Mucosa of descending colon (tissue), 3 donors: ENCODE measurements at regions not wholly inside any gene's neighbourhood (a gene's known extent, or its start where the extent isn't known, plus 50 kb on each side); places are given as distances from the start of the nearest gene placed in this dataset.
"Not testable (repeated sequence)": the region's sequence is repeated elsewhere in the genome, so short reads cannot be mapped to it uniquely, and the experiment has no call there.

Experiments
- ATAC-seq: fragments of 200-7000 bp; cut with Tn5 transposase; one replicate; pipeline ENCODE4 v1.9.1; 2020; ENCODE audit warnings: mild to moderate bottlenecking, moderate library complexity
- DNase-seq, 3 donors: peaks; one replicate each; pipeline ENCODE4 v3.0.0-alpha.2; 2020
- H3K36me3 ChIP-seq: fragments of 200-600 bp; one replicate; pipeline ENCODE4 v1.8.0; 2021; ENCODE audit warnings: low read depth, mild to moderate bottlenecking
- H3K4me1 ChIP-seq: fragments of 200-600 bp; one replicate; pipeline ENCODE4 v1.8.0; 2021; ENCODE audit warnings: low read depth, mild to moderate bottlenecking
- H3K4me3 ChIP-seq: fragments of 200-600 bp; one replicate; pipeline ENCODE4 v1.8.0; 2021; ENCODE audit warnings: mild to moderate bottlenecking
- H3K9me3 ChIP-seq: fragments of 200-600 bp; one replicate; pipeline ENCODE4 v1.8.0; 2021; ENCODE audit warnings: mild to moderate bottlenecking
- intact Hi-C, 2 donors: fragments of 100-400 bp; cut with DNase I in 1 of 2; cut with micrococcal nuclease in 1 of 2; formaldehyde crosslinking; loops; one replicate each; pipeline versions ENCODE4 v1.11.0 to v1.11.1; 2022; cut with DNase I, micrococcal nuclease
- TF ChIP-seq, protein P1 (sequence below): fragments of 200-600 bp; IDR thresholded peaks from one replicate; pipeline ENCODE4 v1.8.0; 2022; ENCODE audit warnings: antibody characterized with exemption, mild to moderate bottlenecking
- donor health status: DM: no; HTN: no; CAD: no; lungs with moderate emphysema.
- donor health status: DM: no; HTN: no; CAD: no.
- donor health status: DM: no; HTN: yes; CAD: no.

GRCh38 chr5:52077941-52078815, 694.9 kb downstream of the ISL1 start:
- no peak for ATAC-seq
- Histone ChIP-seq H3K4me3 (no peak overlapping the region), H3K9me3 (no peaks in the 10 kb centered on the region), H3K4me1 (no peaks in the 10 kb centered on the region), H3K36me3 (no peaks in the 10 kb centered on the region)
- TF ChIP-seq, protein P1, sequence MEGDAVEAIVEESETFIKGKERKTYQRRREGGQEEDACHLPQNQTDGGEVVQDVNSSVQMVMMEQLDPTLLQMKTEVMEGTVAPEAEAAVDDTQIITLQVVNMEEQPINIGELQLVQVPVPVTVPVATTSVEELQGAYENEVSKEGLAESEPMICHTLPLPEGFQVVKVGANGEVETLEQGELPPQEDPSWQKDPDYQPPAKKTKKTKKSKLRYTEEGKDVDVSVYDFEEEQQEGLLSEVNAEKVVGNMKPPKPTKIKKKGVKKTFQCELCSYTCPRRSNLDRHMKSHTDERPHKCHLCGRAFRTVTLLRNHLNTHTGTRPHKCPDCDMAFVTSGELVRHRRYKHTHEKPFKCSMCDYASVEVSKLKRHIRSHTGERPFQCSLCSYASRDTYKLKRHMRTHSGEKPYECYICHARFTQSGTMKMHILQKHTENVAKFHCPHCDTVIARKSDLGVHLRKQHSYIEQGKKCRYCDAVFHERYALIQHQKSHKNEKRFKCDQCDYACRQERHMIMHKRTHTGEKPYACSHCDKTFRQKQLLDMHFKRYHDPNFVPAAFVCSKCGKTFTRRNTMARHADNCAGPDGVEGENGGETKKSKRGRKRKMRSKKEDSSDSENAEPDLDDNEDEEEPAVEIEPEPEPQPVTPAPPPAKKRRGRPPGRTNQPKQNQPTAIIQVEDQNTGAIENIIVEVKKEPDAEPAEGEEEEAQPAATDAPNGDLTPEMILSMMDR = no peak
- intact Hi-C loops = no loop called here
- DNase-seq = no peak

- ATAC-seq, H3K36me3 ChIP-seq, intact Hi-C loops, H3K4me3 ChIP-seq, H3K4me1 ChIP-seq, DNase-seq, H3K9me3 ChIP-seq: not testable (repeated sequence)
Measured at GRCh38 chr5:52102311-52102710, 685.4 kb upstream of the ITGA1 start.

GRCh38 chr5:52107210-52107905, 680.4 kb upstream of the ITGA1 start:
- TF ChIP-seq, protein P1 = no peak
- DNase-seq (no peak), ATAC-seq (no peak)
- Histone ChIP-seq H3K4me1 (no peaks in the 10 kb centered on the region), H3K36me3 (no peaks in the 10 kb centered on the region), H3K9me3 (no peaks in the 10 kb centered on the region), H3K4me3 (no peak overlapping the region)
- intact Hi-C loops = no loop called here

- H3K4me3 ChIP-seq = no peak overlapping the region
- no peaks in the 10 kb centered on the region for H3K4me1 ChIP-seq
- DNase-seq (no peak), ATAC-seq (no peak)
- H3K36me3 ChIP-seq = no peaks in the 10 kb centered on the region
- TF ChIP-seq, protein P1 = no peak
- intact Hi-C loops = no loop called here
- no peaks in the 10 kb centered on the region for H3K9me3 ChIP-seq
Measured at GRCh38 chr5:52119768-52120167, 667.9 kb upstream of the ITGA1 start.

DNA sequence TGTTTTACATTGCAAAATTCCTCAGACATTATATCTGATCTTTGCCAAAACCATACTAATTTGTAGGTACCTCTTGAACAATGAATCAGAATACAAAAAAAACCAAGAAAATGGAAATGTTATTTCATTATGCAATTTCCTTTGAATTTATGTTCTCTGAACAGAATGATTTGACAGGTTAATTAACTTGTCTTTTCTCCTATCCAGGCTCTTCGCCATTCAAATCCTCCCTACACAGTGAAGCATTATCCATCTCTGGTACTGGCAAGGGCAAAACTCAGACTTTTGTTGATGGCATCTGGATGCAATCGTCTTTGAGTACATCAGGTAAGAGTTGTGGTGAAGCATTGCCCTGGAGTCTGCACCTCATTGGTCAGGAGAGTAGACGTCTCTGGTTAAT, 655.7 kb upstream of the ITGA1 start:
- DNase-seq (no peak), ATAC-seq (no peak)
- intact Hi-C loops = no loop called here
- no peaks in the 10 kb centered on the region for H3K4me1 ChIP-seq
- no peaks in the 10 kb centered on the region for H3K36me3 ChIP-seq
- no peaks in the 10 kb centered on the region for H3K9me3 ChIP-seq
- TF ChIP-seq, protein P1 = no peak
- no peak overlapping the region for H3K4me3 ChIP-seq

DNA sequence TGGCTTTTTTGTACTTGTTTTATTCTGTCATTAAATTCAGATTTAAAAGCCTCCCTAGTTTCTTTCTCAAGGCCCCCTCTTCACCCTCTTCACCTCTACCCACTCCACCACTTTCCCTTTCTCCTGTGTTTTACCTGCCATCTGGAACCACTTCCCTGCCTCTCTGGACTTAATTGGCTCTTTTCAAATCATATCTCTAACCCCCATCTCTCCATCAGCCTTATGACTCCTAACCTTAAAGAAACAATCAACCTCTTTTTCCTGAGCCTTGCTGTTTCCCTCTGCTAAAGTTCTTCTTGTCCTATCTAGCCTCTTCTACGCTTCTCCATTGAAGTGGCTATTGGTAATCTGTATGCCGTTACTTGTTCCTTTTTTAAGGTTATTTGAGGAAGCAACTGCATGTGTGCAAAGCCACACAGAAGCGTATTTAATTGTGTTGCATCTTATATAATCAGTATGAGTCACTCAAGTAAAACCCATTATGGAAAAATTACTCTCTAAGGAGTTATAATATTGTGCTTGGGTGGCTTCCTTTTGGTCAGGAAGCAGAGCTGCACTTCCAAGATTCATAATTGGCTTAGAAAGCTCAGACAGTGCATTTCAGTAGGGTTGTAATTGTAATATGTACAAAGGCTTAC, 653.6 kb upstream of the ITGA1 start:
- no peak for ATAC-seq

More for the DNA sequence above, 653.6 kb upstream of the ITGA1 start:
- DNase-seq = no peak
- H3K4me3 ChIP-seq = no peak overlapping the region
- H3K36me3 ChIP-seq = no peaks in the 10 kb centered on the region
- no peaks in the 10 kb centered on the region for H3K9me3 ChIP-seq
- H3K4me1 ChIP-seq = no peaks in the 10 kb centered on the region
- TF ChIP-seq, protein P1 = no peak
- intact Hi-C loops = no loop called here
